ENCODE measurements at regions not wholly inside any gene's neighbourhood (a gene's known extent, or its start where the extent isn't known, plus 50 kb on each side); places are given as distances from the start of the nearest gene placed in this dataset.

- Histone ChIP-seq H3K9ac (replicated peaks; ENCODE audit: extremely low read depth, insufficient read depth, low read length) (no peak overlapping the region), H3K4me1 (ENCODE audit: control insufficient read depth, extremely low read depth, insufficient read depth, low read length) (peaks cover 6% of the 10 kb centered on the region), H3K79me2 (ENCODE audit: control insufficient read depth, insufficient read depth, low read length) (no peaks in the 10 kb centered on the region), H3K4me2 (ENCODE audit: insufficient read depth, low read length) (no peak overlapping the region), H3K27me3 (ENCODE audit: control insufficient read depth in 2 of 2, insufficient read depth in 2 of 2, low read length in 2 of 2) (no peaks in the 10 kb centered on the region), H4K20me1 (replicated peaks; ENCODE audit: control insufficient read depth, extremely low read depth, insufficient read depth, low read length) (no peaks in the 10 kb centered on the region), H2AFZ (ENCODE audit: low read depth, low read length) (no peak overlapping the region), H3K36me3 (ENCODE audit: control insufficient read depth in 2 of 2, extremely low read depth in 1 of 2, insufficient read depth in 2 of 2, low read length in 2 of 2) (no peaks in the 10 kb centered on the region), H3K4me3 (replicated peaks in 1 of 3; ENCODE audit: insufficient read depth in 1 of 3, low read depth in 1 of 3, low read length in 3 of 3) (no peak overlapping the region), H3K9me1 (replicated peaks; ENCODE audit: control insufficient read depth, extremely low read depth, insufficient read depth, low read length) (no peaks in the 10 kb centered on the region), H3K27ac (ENCODE audit: insufficient read depth, low read depth, low read length) (no peak overlapping the region), H3K9me3 (replicated peaks; ENCODE audit: control insufficient read depth, insufficient read depth, low read length) (no peaks in the 10 kb centered on the region)
- intact Hi-C loops (cut with micrococcal nuclease), result no loop called here
- TF ChIP-seq JUN (IDR thresholded peaks at IDR 0.05; ENCODE audit: borderline replicate concordance, insufficient read depth, insufficient read length, low read depth) (no peak), EZH2 (IDR thresholded peaks at IDR 0.05; ENCODE audit: borderline replicate concordance, low read depth, low read length, severe bottlenecking) (no peak), CTCF (IDR thresholded peaks at IDR 0.05; ENCODE audit: extremely low read depth in 1 of 2, insufficient read depth in 1 of 2, low read depth in 1 of 2, low read length in 2 of 2) (no peak)
- DNase-seq (ENCODE audit: low read depth, low spot score) (no peak), FAIRE-seq (no peak)
- ChIA-PET CTCF (no interaction called here), POLR2A (no interaction called here)
- no TSS peak for BruUV-seq (replicated peaks)
- dilution Hi-C loops (cut with MboI; ENCODE audit: extremely low pct_ligation_motif_present, low sequenced_read_pairs), result no loop called here
Measured at GRCh38 chr4:73690051-73690738, 50.2 kb upstream of the CXCL8 start.
